ENCODE measurements at regions not wholly inside any gene's neighbourhood (a gene's known extent, or its start where the extent isn't known, plus 50 kb on each side); places are given as distances from the start of the nearest gene placed in this dataset.

DNA sequence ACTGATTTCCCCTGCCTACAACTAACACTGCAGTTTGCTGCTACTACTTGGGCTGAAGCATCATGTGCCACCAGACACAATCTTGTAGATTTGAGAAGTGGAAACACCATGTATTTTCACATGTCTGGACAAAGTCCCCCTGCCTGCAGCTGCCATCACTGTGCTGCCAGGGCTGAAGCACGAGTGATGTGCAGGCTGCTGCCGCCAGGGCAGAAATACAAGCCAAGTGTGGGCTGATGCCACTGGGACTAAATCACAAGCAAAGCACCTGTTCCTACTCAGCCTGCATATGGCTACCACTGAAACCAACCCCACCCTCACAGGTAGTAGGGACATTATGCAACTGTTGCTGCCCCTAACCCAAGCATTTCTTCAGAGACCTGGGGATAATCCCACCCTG, 179.5 kb upstream of the SLC35G4 start:
- ATAC-seq (no peak), DNase-seq (peak in 1 of 2 donors; percentile 16)
- Histone ChIP-seq H3K27ac (no peak overlapping the region), H3K27me3 (no peaks in the 10 kb centered on the region), H3K4me3 (no peak overlapping the region), H3K9me3 (peaks cover 0 to 3% (median 0%) of the 10 kb centered on the region in 3 donors), H3K36me3 (no peaks in the 10 kb centered on the region), H3K4me1 (peaks cover 0 to 3% of the 10 kb centered on the region in 2 donors)
- in situ Hi-C loops (cut with MboI; ENCODE audit: low sequenced_read_pairs in 4 of 4) = no loop called here
- TF ChIP-seq CTCF (IDR thresholded peaks at IDR 0.05 in 4 of 5, conservative IDR thresholded peaks at IDR 0.05 in 1 of 5) (no peak), POLR2A (IDR thresholded peaks at IDR 0.05) (no peak)
- intact Hi-C loops (cut with DNase I; ENCODE audit: low total_unique reads) = no loop called here

DNA sequence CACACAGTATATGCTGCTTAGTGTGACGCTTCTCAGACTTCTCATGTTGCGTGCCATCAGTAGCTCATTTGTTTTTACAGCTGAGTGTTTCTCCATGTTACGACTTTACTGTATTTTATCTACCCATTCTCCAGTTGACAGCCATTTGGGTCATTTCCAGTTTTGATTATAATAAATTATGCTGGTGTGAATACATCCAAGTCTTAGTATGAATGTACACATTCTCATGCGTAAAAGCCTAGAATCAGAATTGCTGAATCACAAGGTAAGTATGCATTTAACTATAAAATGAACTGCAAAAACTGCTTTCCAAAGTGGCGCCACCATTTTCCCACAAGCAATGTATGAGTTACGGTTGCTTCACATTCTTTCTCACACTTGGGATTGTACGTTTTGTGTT, 184.2 kb upstream of the SLC35G4 start:
- Histone ChIP-seq H3K4me3 (no peak overlapping the region), H3K4me1 (peaks cover 0 to 3% of the 10 kb centered on the region in 2 donors), H3K9me3 (no peaks in the 10 kb centered on the region), H3K27me3 (no peaks in the 10 kb centered on the region), H3K36me3 (no peaks in the 10 kb centered on the region), H3K27ac (no peak overlapping the region)
- no peak for TF ChIP-seq CTCF (IDR thresholded peaks at IDR 0.05 in 4 of 5, conservative IDR thresholded peaks at IDR 0.05 in 1 of 5)
- no peak for TF ChIP-seq POLR2A (IDR thresholded peaks at IDR 0.05)
- no peak for DNase-seq
- ATAC-seq = no peak
- intact Hi-C loops (cut with DNase I; ENCODE audit: low total_unique reads) (no loop called here), in situ Hi-C loops (cut with MboI; ENCODE audit: low sequenced_read_pairs in 4 of 4) (no loop called here)

DNA sequence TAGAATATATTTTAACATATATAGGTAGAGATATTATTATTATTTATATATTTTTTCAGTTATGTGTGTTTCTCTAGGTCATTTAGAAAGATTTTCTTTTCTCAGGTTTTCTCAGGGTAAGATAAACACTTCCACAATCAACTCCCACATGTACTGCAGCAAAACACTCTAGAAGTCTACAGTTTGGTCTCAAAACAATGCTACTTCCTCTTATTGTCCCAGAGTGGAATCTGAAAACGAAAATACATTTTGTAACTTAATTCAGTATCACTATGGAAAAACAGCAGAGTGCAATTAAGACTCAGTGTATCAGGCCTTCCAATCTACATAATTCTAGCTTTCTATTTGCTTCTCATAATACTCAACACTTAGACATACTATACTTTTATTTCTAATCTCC, 190.1 kb upstream of the SLC35G4 start:
- Histone ChIP-seq H3K4me1 (no peaks in the 10 kb centered on the region), H3K27me3 (no peaks in the 10 kb centered on the region), H3K4me3 (no peak overlapping the region), H3K9me3 (no peaks in the 10 kb centered on the region), H3K27ac (no peak overlapping the region), H3K36me3 (no peaks in the 10 kb centered on the region)
- intact Hi-C loops (cut with DNase I; ENCODE audit: low total_unique reads) = no loop called here
- DNase-seq (no peak), ATAC-seq (no peak)
- in situ Hi-C loops (cut with MboI; ENCODE audit: low sequenced_read_pairs in 4 of 4) = no loop called here
- TF ChIP-seq CTCF (IDR thresholded peaks at IDR 0.05 in 4 of 5, conservative IDR thresholded peaks at IDR 0.05 in 1 of 5) (no peak), POLR2A (IDR thresholded peaks at IDR 0.05) (no peak)

GRCh38 chr18:11412811-11413210, 196.6 kb upstream of the SLC35G4 start:
- Histone ChIP-seq H3K27ac (no peak overlapping the region), H3K27me3 (no peaks in the 10 kb centered on the region), H3K4me3 (no peak overlapping the region), H3K36me3 (no peaks in the 10 kb centered on the region), H3K9me3 (no peaks in the 10 kb centered on the region), H3K4me1 (no peaks in the 10 kb centered on the region)
- ATAC-seq (no peak), DNase-seq (no peak)
- in situ Hi-C loops (cut with MboI; ENCODE audit: low sequenced_read_pairs in 4 of 4) = no loop called here
- intact Hi-C loops (cut with DNase I; ENCODE audit: low total_unique reads) = no loop called here
- TF ChIP-seq CTCF (IDR thresholded peaks at IDR 0.05 in 4 of 5, conservative IDR thresholded peaks at IDR 0.05 in 1 of 5) (no peak), POLR2A (IDR thresholded peaks at IDR 0.05) (no peak)

DNA sequence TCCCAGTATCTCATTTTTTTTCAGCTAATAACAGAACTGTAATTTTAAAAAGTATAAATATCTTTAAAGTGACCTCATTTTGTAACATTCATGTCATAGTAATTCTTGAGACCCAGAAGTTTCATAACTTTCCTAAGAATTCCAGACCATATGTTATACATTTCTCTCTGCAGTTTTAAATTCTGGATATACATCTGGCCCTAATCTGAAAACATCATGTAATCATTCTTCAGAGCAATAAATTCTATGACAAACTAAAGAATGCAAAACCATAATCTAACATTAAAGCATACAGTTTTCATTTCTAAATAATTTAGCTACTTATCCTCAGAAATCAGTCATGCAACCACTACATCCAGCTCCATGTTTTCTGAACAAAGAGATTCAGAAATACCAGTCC, 198.3 kb upstream of the SLC35G4 start:
- Histone ChIP-seq H3K9me3 (no peaks in the 10 kb centered on the region), H3K4me3 (no peak overlapping the region), H3K36me3 (no peaks in the 10 kb centered on the region), H3K4me1 (no peaks in the 10 kb centered on the region), H3K27me3 (no peaks in the 10 kb centered on the region), H3K27ac (no peak overlapping the region)
- in situ Hi-C loops (cut with MboI; ENCODE audit: low sequenced_read_pairs in 4 of 4) (no loop called here), intact Hi-C loops (cut with DNase I; ENCODE audit: low total_unique reads) (no loop called here)
- TF ChIP-seq POLR2A (IDR thresholded peaks at IDR 0.05) = no peak
- no peak for TF ChIP-seq CTCF (IDR thresholded peaks at IDR 0.05 in 4 of 5, conservative IDR thresholded peaks at IDR 0.05 in 1 of 5)
- ATAC-seq = no peak
- no peak for DNase-seq

All from gastrocnemius medialis (tissue), 4 donors.